GM12865 (cell line): ENCODE measurements at regions not wholly inside any gene's neighbourhood (a gene's known extent, or its start where the extent isn't known, plus 50 kb on each side); places are given as distances from the start of the nearest gene placed in this dataset.

Experiments used
- DNase-seq: peaks from one replicate; pipeline ENCODE4 v3.0.0; 2010; ENCODE audit warnings: low read depth
- H3K4me3 ChIP-seq: 2 replicates; pipeline ENCODE4 v1.5.1; 2011; ENCODE audit warnings: mild to moderate bottlenecking, low read depth, low read length, control low read depth
- TF ChIP-seq, protein P1 (sequence below): IDR thresholded peaks from 2 replicates; pipeline ENCODE4 v1.5.1; 2011; ENCODE audit warnings: low read length, control low read depth, low read depth, inconsistent platforms; ENCODE audit not compliant: insufficient read depth; ENCODE audit errors: missing control alignments

DNA sequence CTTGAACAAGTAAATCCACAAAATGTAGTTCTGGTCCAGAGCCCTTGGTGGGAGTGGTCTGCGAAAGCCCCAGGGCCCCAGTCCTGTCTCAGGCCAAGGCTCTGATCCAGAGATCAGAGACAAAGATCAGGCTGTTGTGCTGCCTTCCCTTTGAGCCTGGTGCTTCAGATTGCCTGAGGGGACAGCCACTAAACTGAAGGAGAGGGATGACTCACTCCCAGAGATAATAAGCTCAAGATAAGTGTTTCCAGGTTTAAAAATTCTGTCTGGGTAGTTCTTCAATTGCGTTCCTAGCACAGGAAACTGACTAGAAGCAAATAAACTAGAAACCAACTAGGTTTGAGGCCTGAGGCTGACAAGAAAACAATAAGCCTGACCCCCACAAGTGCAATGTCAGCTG lies 190.2 kb downstream of the RAMP3 start:
- DNase-seq: no peak
- TF ChIP-seq, protein P1, sequence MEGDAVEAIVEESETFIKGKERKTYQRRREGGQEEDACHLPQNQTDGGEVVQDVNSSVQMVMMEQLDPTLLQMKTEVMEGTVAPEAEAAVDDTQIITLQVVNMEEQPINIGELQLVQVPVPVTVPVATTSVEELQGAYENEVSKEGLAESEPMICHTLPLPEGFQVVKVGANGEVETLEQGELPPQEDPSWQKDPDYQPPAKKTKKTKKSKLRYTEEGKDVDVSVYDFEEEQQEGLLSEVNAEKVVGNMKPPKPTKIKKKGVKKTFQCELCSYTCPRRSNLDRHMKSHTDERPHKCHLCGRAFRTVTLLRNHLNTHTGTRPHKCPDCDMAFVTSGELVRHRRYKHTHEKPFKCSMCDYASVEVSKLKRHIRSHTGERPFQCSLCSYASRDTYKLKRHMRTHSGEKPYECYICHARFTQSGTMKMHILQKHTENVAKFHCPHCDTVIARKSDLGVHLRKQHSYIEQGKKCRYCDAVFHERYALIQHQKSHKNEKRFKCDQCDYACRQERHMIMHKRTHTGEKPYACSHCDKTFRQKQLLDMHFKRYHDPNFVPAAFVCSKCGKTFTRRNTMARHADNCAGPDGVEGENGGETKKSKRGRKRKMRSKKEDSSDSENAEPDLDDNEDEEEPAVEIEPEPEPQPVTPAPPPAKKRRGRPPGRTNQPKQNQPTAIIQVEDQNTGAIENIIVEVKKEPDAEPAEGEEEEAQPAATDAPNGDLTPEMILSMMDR: no peak
- no peak overlapping the region for H3K4me3 ChIP-seq

DNA sequence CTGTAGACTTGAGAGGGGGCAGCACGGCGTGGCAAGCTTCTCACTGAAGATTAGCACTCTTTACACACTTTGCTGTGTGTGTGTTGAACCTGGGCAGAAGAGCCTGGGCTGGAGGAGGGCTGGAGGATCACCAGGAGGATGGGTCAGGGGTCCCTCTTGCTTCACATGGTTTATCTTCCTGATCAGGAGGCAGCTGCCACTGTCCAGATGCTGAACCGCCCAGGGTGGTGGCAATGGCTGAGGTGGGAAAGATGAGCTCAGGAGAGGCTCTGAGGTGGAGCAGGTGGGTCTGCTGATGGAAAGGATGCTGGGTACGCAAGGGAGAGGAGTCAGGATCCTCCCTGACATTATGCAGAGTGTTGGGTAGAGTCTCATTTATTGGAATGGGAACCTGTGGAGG lies 191.5 kb downstream of the RAMP3 start:
- H3K4me3 ChIP-seq: no peak overlapping the region
- TF ChIP-seq, protein P1: no peak
- DNase-seq: no peak

DNA sequence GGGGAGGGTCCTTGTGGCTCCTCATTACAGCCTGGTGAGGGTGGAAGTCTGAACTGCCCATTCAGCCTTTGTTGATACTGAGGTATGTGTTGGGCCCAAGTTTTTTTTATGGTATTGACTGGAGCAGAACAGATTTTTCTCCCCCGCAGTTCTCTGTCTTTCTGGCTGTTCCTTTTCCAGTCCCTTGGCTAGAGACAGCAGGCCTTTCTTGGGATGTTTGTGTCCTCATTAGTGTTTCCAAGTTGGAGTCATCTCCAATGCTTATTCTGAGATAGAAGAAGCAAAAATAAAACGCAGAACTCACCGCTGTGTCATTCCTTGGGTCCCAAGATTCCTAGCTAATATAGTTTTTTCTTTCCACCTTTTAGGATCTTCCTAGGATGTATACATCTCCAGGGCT lies 193.3 kb downstream of the RAMP3 start:
- DNase-seq: no peak
- TF ChIP-seq, protein P1: no peak
- no peak overlapping the region for H3K4me3 ChIP-seq

DNA sequence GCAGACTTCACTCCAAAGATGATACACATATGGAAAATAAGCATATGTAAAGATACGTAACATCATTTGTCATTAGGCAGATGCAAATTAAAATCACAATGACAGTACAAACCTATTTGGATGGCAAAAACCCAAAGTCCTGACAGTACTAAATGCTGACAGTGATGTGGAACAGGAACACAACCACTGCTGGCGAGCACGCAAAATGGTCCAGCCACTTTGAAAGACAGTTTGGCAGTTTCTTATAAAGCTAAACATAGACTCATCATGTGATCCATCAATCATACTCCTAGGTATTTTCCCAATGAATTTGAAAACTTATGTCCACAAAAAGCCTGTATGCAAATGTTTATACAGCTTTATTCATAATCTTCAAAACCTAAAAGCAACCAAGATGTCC lies 200.7 kb downstream of the RAMP3 start:
- no peak overlapping the region for H3K4me3 ChIP-seq
- no peak for DNase-seq
- TF ChIP-seq, protein P1: no peak

DNA sequence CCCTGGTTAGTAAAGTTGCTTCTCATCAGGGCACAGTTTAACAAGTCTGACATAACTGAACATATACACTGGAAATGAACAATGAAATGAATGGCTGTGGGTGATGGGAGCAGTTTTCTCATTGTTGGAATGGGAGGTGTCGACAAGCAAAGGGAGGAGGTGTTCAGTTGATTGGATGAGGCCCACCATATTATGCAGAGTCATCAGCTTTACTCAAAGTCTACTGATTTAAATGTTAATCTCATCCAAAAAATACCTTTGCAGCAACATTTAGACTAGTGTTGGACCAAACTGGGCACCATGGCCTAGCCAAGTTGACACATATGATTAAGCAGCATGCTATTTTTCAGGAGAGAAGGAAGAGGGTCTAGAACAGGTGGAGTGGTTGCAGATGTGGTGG lies 201.7 kb downstream of the RAMP3 start:
- TF ChIP-seq, protein P1: no peak
- DNase-seq: no peak
- no peak overlapping the region for H3K4me3 ChIP-seq

DNA sequence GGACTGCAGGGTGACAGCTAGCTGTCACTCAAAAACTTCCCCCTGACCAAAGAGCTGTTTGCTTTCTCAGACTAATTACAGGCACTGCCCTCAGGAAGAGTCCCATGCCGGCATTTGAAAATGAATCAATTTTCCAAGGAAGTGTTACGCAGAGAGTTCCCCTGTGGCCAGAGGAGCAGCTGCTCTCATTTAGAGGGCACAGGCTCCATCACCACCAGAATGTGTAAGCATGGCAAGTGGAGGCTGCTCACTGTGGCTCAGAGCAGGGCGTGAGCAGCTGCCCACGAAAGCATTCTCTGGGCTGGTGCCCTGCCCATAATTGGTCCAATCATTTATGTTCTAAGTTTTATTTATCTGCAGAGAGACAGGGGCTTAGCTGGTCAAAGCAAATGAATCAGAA lies 202.2 kb downstream of the RAMP3 start:
- no peak overlapping the region for H3K4me3 ChIP-seq
- no peak for DNase-seq
- TF ChIP-seq, protein P1: no peak

DNA sequence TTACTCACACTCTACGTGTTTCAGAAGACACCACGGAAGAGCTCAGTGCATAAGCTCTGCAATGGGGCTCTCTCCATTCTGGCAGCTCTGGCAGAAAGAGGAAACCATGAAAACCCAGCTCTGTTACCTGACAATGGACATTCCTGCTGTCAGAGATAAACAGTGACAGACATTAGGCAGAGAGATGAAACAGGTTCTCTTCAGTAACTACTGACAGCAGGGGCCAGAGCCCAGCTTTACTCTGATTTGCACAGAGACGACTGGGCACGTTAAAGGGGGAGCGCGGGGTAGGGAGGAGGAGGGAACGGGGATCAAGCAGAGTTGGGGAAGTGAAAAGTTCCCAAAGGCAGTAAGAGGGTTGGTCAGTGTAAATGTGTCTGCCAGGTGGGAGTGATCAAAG lies 206.1 kb downstream of the RAMP3 start:
- TF ChIP-seq, protein P1: no peak
- DNase-seq: no peak

More for the DNA sequence above, 206.1 kb downstream of the RAMP3 start:
- H3K4me3 ChIP-seq: no peak overlapping the region
